Peyer's patch (tissue), 4 donors: ENCODE measurements at regions not wholly inside any gene's neighbourhood (a gene's known extent, or its start where the extent isn't known, plus 50 kb on each side); places are given as distances from the start of the nearest gene placed in this dataset.

Source experiments
- DNase-seq, 3 donors: peaks; one replicate each; pipeline ENCODE4 v3.0.0-alpha.2; 2017 to 2019
- H3K27ac ChIP-seq, 4 donors: fragments of 200-600 bp; sonication (generic); one replicate each; pipeline ENCODE4 v1.5.1; 2016 to 2019
- H3K27me3 ChIP-seq, 2 donors: fragments of 200-600 bp; sonication (generic); one replicate each; pipeline ENCODE4 v1.5.1; 2019
- H3K36me3 ChIP-seq, 3 donors: fragments of 200-600 bp; sonication (generic); one replicate each; pipeline ENCODE4 v1.5.1; 2016 to 2019
- H3K4me1 ChIP-seq, 4 donors: fragments of 200-600 bp; sonication (generic); one replicate each; pipeline ENCODE4 v1.5.1; 2016 to 2019
- H3K4me3 ChIP-seq, 4 donors: fragments of 200-600 bp; sonication (generic); 1 replicate in 3 of 4; 2 replicates in 1 of 4; pipeline ENCODE4 v1.5.1; 2016 to 2019; ENCODE audit warnings: mild to moderate bottlenecking in 1 of 4
- H3K9me3 ChIP-seq, 4 donors: fragments of 200-600 bp; sonication (generic); one replicate each; pipeline ENCODE4 v1.5.1; 2016 to 2019; ENCODE audit warnings: mild to moderate bottlenecking in 1 of 4
- POLR2A ChIP-seq, 2 donors: fragments of 450-650 bp; IDR thresholded peaks; one replicate each; pipeline ENCODE4 v1.5.1; 2017; ENCODE audit warnings: antibody characterized with exemption in 2 of 2, mild to moderate bottlenecking in 2 of 2, moderate library complexity in 2 of 2
- TF ChIP-seq, protein P1 (sequence below), 6 experiments: fragments of 450-650 bp in 4 of 6; fragments of 200-600 bp in 2 of 6; sonication (generic) in 1 of 6; IDR thresholded peaks; one replicate each; pipeline ENCODE4 v1.5.1; 2017 to 2019; ENCODE audit warnings: antibody characterized with exemption in 6 of 6, mild to moderate bottlenecking in 3 of 6, moderate library complexity in 1 of 6

DNA sequence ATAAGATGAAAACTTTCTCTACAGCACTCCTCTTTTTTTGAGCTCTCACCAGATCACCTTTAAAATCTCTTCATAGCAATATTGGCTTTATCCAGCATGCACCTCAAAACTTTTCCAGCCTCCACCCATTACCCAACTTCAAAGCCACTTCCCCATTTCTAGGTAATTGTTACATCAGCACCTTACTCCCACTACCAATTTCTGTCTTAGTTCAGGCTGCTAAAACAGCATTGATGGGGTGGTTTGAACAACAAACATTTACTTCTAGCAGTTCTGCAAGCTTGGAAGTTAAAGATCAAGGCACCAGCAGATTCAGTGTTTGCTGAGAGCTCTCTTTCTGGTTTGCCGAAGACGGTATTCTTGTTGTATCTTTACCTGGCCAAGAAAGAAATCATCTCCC is 114.0 kb upstream of the SLC39A10 start:
- no peaks in the 10 kb centered on the region for H3K36me3 ChIP-seq

DNA sequence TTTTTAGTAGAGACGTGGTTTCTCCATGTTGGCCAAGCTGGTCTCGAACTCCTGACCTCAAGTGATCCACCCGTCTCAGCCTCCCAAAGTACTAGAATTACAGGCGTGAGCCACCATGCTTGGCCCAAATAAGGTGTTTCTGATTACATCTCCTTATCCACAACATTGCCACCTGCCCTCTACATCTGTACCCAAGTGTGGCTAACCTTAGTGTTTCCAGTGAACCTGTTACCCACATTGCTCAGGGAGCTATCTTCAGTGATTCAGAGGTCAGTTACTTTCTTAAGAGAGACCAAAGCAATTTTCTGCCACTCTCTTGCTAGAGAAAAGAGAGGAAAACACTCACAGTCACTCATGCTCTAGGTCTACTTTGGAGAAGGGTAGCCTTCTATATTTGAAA is 115.0 kb upstream of the SLC39A10 start:
- Histone ChIP-seq H3K27me3 (no peaks in the 10 kb centered on the region), H3K9me3 (peaks cover 0 to under 1% (median 0%) of the 10 kb centered on the region in 4 donors), H3K36me3 (no peaks in the 10 kb centered on the region), H3K4me1 (no peaks in the 10 kb centered on the region), H3K4me3 (no peak overlapping the region), H3K27ac (no peak overlapping the region)
- no peak for DNase-seq
- TF ChIP-seq POLR2A (IDR thresholded peaks at IDR 0.05) = no peak
- TF ChIP-seq, protein P1, sequence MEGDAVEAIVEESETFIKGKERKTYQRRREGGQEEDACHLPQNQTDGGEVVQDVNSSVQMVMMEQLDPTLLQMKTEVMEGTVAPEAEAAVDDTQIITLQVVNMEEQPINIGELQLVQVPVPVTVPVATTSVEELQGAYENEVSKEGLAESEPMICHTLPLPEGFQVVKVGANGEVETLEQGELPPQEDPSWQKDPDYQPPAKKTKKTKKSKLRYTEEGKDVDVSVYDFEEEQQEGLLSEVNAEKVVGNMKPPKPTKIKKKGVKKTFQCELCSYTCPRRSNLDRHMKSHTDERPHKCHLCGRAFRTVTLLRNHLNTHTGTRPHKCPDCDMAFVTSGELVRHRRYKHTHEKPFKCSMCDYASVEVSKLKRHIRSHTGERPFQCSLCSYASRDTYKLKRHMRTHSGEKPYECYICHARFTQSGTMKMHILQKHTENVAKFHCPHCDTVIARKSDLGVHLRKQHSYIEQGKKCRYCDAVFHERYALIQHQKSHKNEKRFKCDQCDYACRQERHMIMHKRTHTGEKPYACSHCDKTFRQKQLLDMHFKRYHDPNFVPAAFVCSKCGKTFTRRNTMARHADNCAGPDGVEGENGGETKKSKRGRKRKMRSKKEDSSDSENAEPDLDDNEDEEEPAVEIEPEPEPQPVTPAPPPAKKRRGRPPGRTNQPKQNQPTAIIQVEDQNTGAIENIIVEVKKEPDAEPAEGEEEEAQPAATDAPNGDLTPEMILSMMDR (IDR thresholded peaks at IDR 0.05) = no peak

More for the DNA sequence above, 114.0 kb upstream of the SLC39A10 start:
- no peaks in the 10 kb centered on the region for H3K27me3 ChIP-seq
- H3K27ac ChIP-seq = no peak overlapping the region
- no peak for DNase-seq
- no peaks in the 10 kb centered on the region for H3K4me1 ChIP-seq
- peaks cover 0 to 7% (median 0%) of the 10 kb centered on the region in 4 donors for H3K9me3 ChIP-seq
- H3K4me3 ChIP-seq = no peak overlapping the region
- TF ChIP-seq, protein P1 (IDR thresholded peaks at IDR 0.05) = no peak
- no peak for TF ChIP-seq POLR2A (IDR thresholded peaks at IDR 0.05)

DNA sequence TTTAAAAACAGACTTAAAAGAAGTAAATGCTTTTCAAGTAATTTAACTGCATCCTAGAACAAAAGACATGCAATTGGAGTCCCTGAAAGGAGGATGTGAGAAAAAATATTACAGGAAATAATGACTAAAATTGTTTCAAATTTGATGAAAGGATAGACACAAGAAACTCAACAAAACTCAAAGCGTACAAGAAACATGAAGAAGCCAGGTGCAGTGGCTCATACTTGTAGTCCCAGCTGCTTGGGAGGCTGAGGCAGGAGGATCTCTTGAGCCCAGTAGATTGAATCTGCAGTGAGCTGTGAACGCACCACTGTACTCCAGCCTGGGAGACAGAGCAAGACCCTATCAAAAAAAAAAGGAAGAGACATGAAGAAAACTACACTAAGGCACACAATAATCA is 118.1 kb upstream of the SLC39A10 start:
- Histone ChIP-seq H3K9me3 (no peaks in the 10 kb centered on the region), H3K27me3 (no peaks in the 10 kb centered on the region), H3K4me1 (peaks cover 0 to 10% (median 2%) of the 10 kb centered on the region in 4 donors), H3K27ac (no peak overlapping the region), H3K4me3 (no peak overlapping the region), H3K36me3 (no peaks in the 10 kb centered on the region)
- no peak for DNase-seq
- TF ChIP-seq, protein P1 (IDR thresholded peaks at IDR 0.05) = no peak
- TF ChIP-seq POLR2A (IDR thresholded peaks at IDR 0.05) = no peak

DNA sequence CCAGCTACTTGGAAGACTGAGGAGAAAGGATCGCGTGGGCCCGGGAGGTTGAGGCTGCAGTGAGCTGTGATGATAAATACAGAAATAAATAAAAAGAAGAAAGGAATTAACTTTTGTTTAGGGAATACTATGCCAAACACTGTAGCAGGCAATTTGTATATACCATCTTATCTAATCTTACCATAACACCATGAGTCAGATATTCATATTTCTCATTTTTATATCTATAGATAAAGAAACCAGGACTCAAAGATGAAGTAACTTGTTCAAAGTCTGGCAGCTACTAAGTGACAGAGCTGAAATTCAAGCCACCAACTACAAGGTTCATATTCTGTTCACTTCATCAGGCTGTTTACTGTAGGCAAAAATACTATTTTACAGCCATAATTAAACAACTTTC is 119.2 kb upstream of the SLC39A10 start:
- no peak overlapping the region for H3K27ac ChIP-seq
- peaks cover 0 to 14% (median 2%) of the 10 kb centered on the region in 4 donors for H3K4me1 ChIP-seq
- no peaks in the 10 kb centered on the region for H3K9me3 ChIP-seq
- H3K27me3 ChIP-seq = no peaks in the 10 kb centered on the region
- no peaks in the 10 kb centered on the region for H3K36me3 ChIP-seq
- no peak for DNase-seq
- H3K4me3 ChIP-seq = no peak overlapping the region
- TF ChIP-seq, protein P1 (IDR thresholded peaks at IDR 0.05) = no peak
- TF ChIP-seq POLR2A (IDR thresholded peaks at IDR 0.05) = no peak

DNA sequence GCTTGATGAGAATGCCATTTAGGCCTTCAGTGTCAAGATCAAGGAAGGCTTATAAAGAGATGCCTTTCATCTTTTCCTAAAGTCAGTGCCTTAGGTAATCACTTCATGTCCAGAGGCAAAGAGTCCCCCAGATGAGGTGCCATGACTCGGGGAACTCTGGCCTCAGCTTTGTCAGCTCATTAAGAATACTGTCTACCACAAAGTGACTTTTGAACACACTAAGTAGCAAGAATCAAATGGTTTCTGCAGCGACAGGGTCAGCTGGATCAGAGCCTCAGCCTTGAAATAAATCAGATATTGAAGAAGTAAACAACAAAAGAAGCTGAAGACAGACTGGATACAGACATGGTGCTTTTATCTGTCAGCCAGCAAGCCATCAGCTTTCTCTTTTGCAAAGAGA is 120.1 kb upstream of the SLC39A10 start:
- Histone ChIP-seq H3K36me3 (no peaks in the 10 kb centered on the region), H3K27me3 (no peaks in the 10 kb centered on the region), H3K9me3 (no peaks in the 10 kb centered on the region), H3K27ac (peak overlapping the region in 2 of 4 donors; percentile 21 to 76), H3K4me1 (peaks cover 0 to 14% (median 2%) of the 10 kb centered on the region in 4 donors), H3K4me3 (no peak overlapping the region)
- TF ChIP-seq, protein P1 (IDR thresholded peaks at IDR 0.05) = no peak
- TF ChIP-seq POLR2A (IDR thresholded peaks at IDR 0.05) = no peak
- DNase-seq = no peak
